ENCODE measurements at regions not wholly inside any gene's neighbourhood (a gene's known extent, or its start where the extent isn't known, plus 50 kb on each side); places are given as distances from the start of the nearest gene placed in this dataset.

- no peak for DNase-seq
Observed at GRCh38 chr6:22457996-22458395, 111.4 kb upstream of the HDGFL1 start.

GRCh38 chr6:22466665-22467245, 102.6 kb upstream of the HDGFL1 start:
- DNase-seq: no peak

GRCh38 chr6:22467645-22468044, 101.7 kb upstream of the HDGFL1 start:
- DNase-seq: no peak

- no peak for DNase-seq
Observed at GRCh38 chr6:22468256-22468965, 101.0 kb upstream of the HDGFL1 start.

- DNase-seq: no peak
Observed at GRCh38 chr6:22470454-22471131, 98.8 kb upstream of the HDGFL1 start.

GRCh38 chr6:22471132-22471690, 98.2 kb upstream of the HDGFL1 start:
- no peak for DNase-seq

GRCh38 chr6:22471746-22472145, 97.6 kb upstream of the HDGFL1 start:
- no peak for DNase-seq

GRCh38 chr6:22473991-22474682, 95.2 kb upstream of the HDGFL1 start:
- DNase-seq: no peak

GRCh38 chr6:22476811-22477390, 92.5 kb upstream of the HDGFL1 start:
- no peak for DNase-seq

GRCh38 chr6:22497276-22497675, 72.1 kb upstream of the HDGFL1 start:
- no peak for DNase-seq

GRCh38 chr6:22499815-22500214, 69.6 kb upstream of the HDGFL1 start:
- DNase-seq: no peak

- DNase-seq: no peak
Observed at GRCh38 chr6:22506496-22506895, 62.9 kb upstream of the HDGFL1 start.

- no peak for DNase-seq
Observed at GRCh38 chr6:22512686-22513427, 56.5 kb upstream of the HDGFL1 start.

GRCh38 chr6:22513667-22514066, 55.7 kb upstream of the HDGFL1 start:
- no peak for DNase-seq

GRCh38 chr6:22519237-22519636, 50.1 kb upstream of the HDGFL1 start:
- DNase-seq: no peak
